Left renal cortex interstitium (tissue), 4 donors: ENCODE measurements at regions not wholly inside any gene's neighbourhood (a gene's known extent, or its start where the extent isn't known, plus 50 kb on each side); places are given as distances from the start of the nearest gene placed in this dataset.
A peak's percentile ranks its signal among the peaks of the same experiment; 100 is the strongest.
"Not testable (repeated sequence)": the region's sequence is repeated elsewhere in the genome, so short reads cannot be mapped to it uniquely, and the experiment has no call there.

ENCODE experiments used
- DNase-seq, 4 donors: peaks; one replicate each; pipeline ENCODE4 v3.0.0-alpha.2; 2013; ENCODE audit warnings: low read depth in 4 of 4, low spot score in 2 of 4, missing footprints in 1 of 4

DNA sequence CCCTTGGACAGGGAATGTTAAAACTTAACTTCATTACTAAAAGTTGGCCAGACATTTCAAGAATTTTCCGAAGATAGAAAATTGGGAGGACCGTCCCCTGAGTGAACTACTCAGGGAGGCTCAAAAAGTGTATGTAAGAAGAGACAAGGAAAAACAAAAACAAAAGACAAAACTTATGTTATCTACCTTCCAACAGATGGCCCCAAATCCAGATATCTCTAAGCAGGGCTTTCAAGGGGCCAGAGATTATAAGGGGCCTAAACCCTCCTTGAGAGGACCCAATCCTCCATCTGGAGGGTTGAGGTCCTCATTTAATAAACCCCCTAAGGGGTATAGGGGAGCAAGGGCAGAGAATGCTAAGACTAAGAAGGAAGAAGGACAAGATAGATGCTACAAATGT is 203.6 kb downstream of the SH2D4B start:
- no peak for DNase-seq

DNA sequence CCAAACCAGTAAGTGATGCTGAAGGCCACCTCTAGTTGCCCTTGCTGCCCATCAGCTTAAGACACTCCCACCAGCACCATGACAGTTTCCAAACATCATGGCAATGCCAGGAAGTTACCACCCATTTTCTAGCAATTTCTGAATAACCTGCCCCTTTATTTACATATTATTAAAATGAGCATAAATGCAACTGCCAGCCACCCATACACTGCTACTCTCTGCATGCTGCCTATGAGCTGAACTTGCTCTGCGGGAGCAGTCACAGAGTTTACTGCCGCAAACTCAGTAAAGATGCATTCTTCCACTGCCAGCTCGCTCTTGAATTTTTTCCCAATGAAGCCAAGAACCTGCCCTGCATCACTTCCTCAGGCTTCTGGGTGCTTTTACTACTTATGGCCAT is 212.6 kb downstream of the SH2D4B start:
- DNase-seq: no peak

DNA sequence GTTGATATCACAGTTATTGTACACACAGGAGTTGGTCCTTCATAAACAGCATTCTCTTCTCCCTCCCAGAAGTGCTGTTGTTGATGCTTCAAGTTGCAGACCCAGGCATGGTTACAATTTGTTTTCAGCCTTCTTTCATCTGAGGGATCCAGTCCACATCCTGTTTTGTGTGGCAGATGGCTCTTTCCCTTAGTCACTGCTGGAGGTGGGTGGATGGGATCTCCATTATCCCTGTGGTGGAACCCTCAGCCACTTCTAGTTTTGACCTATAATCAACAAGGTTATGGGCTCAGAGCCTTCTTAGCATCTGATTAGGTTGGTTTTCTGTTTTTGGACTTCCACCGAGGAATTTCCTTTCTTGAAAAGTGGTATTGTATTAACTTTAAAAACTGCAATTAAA is 214.2 kb downstream of the SH2D4B start:
- DNase-seq: no peak

DNA sequence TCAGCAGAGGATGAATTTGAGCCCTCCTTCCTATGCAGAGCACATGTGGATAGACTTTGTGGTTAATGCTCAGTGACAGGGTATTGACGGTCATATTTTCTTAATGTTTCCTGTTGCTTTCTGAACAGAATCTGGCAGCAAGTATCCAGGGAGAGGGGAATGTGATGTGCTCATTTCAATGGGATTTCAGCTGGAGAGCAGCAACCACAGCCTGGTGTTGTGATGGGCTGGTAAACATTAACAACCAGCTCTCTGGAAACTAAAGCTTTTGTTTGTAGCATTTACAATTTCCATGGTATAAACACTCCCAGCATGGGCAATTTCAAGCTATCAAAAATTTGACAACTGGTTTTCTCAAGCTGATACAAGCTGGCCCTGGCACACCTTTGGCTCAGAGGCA is 215.9 kb downstream of the SH2D4B start:
- no peak for DNase-seq

DNA sequence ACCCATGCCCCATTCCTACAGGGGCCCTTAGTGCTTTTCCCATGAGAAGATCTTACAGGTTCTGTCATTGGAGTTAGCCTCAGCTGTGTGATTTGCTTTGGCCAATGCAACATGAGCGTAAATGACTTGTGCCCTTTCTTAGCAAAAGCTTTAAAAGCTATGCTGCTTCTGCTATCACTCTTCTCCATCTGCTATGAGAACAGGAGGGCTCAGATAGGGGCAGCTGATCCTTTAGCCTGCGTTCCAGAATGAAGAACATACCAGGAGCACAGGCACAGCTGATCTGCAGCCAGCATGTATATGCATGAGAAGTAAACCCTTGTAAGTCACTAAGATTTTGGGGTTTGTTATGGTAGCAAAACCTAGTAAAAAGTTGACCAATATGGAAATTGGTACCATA is 218.2 kb downstream of the SH2D4B start:
- no peak for DNase-seq

DNA sequence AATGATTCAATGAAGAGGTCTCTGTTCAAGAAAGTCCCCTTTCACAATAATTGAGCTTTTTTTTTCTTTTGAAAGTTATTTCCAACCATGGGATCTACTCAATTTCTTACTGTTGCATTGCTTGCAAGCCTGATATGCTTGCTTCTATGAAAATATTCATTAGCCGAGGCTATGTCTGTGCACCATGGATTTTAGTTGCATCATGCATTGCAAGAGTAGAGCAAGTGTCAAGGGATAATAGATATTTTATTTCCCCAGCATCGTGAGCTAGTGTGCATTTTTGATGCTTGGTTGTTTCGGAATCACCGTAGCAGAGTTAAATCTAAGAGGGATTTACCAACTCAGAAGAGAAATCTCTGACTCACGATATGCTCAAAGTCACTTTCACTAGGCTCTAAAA is 222.0 kb downstream of the SH2D4B start:
- DNase-seq: no peak

DNA sequence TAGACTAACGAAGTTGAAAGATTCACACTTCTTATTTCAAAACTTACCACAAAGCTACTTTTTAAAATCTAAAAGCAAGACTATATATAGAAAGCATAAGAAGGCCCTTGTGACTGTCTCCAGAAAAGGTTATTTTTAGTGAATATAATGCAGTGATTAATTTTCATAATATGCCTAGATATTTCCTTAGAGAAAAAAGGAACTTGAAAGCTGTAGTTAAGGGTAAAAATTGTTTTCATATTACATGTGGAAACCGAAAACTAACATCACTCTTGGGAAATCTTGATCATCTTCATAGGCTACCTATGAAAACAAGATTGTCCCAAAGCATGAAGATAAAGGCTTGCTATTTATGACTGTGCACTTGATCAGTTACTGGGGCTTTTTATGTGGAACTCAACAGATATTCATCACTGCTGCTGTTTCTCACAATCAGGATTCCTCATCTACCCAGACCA is 223.2 kb downstream of the SH2D4B start:
- no peak for DNase-seq

DNA sequence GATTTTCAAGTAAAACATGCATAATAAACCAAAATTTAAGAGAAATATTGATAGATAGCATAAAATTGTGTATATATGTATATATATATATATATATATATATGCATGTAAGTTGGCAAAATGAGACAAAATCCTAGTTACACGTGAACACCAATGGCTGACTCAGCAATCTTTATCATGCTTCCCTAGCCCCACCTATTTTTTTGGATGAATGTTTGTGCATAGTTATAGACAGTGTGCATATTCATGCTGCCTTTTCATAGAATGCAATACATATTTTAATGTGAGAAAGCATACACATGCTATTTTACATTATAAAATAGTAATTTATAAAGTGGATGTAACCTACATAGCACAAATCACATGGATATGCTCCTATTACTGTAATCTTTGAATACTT is 230.3 kb downstream of the SH2D4B start:
- DNase-seq: no peak

DNA sequence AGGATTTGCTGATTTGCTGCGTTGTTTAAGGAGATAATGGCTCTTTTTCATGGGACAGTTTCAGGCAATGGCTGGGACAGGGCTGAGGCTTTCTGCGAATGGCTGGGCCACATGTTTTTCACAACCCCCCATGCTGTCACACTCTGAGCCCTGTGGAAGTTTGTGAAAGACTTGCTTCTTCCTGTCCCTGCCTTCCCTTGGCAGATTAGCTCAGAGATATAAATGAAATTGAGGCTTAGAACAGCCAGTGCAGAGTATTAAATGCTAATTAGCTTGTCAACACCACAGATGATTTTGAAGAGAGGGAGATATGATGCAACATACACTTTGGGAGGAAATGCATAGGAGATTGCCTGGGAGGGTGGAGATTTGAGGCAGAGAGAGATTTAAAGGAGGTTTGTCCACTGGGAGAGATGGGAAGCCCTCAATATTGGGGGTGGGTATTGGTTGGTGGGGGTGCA is 232.0 kb downstream of the SH2D4B start:
- DNase-seq: no peak

DNA sequence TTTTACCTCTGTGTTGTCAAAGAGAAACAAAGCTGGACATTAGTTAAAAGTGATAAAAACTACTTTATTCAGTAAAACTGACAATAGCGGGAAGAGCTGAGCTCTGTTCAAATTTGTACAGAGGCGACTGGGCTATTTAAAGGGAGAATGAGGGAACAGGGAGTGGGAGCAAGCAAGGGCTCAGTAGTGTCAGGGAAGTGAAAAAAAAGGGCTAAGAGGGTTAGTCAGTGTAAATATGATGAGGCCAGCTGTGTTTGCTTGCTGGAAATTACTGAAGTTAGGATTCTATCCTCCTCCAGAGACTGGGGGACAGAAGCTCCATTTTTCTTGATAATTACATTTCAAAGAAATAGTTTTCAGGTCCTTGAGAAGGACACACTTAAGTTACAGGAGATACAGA is 232.5 kb downstream of the SH2D4B start:
- DNase-seq: no peak

DNA sequence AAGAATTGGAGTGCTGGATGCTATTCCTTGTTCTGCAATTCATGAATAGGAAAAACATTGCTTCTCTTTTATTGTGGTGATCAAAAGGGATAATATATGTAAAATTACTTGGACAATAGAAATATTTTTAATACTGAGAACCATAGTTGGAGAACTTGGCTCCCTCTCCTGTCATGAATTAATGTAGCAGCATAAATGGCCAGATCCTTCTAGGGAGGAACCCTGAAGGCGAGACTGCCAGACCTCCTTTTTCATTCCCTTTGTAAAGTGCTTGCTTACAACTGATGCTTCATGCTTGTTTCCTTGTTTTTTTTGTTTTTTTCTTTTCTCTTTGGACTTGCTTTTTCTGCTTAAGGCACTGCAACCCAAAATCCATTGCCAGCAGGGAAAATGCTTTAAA is 233.6 kb downstream of the SH2D4B start:
- peak in 1 of 4 donors; percentile 2 for DNase-seq

DNA sequence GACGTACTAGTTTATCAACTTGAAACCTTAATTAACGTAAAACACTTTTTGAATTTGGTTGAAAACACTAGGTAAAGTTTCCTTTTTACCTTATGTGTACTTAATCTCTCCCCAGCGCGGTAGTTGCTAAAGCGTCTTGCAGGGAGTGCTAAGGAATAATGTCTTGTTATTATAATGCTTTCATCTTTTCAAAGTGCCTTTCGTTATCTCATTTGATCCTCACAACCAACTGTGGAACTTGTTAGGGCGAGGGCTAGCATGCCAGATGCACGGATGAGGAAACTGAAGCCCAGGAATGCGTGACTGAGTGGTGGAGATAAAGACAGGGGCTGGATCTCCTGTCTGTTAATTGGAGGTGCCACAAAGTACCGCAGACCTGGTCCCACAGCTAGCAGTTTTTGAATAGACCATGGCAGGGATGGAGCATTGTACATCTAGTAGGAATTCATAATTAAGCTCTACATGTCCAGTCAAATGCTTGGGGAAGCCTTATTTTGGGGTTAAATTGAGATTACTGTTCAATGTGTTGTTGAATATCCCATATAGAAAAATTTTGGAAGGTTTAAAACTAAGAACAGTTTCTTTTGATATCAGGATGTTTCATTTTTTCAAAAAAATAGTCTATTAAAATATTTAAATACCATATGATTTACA is 234.3 kb downstream of the SH2D4B start:
- DNase-seq: no peak

DNA sequence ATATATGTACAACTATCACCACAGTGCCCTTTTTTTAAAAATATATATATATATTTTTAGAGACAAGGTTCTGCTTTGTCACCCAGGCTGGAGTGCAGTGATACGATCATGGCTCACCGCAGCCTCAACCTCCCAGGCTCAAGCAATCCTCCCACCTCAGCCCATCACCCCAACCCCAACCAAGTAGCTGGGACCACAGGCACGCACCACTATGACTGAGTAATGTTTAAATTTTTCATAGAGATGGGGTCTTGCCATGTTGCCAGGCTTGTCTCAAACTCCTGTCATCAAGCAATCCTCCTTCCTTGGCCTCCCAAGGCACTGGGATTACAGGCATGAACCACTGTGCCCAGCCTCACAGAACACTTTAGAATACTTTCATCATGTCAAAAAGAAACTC is 234.9 kb downstream of the SH2D4B start:
- DNase-seq: no peak

DNA sequence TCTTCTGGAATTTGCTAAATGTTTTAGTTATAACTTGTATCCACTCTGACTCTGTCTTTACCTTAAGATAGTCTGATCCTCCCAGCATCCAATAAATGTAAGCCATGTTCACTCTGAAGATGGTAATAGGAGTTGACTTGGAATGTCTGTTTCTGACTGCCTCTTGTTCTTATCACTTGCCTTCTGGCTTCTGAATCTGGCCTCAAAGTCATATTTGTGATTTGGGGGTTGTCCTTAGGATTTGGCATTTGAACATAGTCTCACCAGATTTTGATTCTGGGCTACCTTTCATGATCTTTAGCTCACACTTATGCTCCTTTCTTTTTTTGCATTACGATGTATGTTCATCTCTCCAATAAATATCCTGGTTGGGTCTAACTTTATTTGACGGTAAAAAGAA is 247.0 kb downstream of the SH2D4B start:
- no peak for DNase-seq

DNA sequence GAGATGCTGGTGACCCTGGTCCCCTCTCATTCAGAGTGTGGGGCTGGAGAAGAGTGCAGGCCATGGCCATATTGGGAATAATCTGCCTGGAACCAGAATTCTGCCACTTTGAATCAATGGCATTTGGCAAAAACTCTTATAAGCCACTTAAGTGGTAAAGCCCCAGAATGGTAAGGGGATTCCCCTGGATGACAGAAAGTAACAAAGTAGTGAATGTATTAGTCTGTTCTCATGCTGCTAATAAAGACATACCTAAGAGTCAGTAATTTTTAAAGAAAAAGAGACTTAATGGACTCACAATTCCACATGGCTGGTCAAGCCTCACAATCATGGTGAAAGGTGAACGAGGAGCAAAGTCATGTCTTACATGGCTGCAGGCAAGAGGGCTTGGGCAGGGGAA is 248.6 kb downstream of the SH2D4B start:
- no peak for DNase-seq

DNA sequence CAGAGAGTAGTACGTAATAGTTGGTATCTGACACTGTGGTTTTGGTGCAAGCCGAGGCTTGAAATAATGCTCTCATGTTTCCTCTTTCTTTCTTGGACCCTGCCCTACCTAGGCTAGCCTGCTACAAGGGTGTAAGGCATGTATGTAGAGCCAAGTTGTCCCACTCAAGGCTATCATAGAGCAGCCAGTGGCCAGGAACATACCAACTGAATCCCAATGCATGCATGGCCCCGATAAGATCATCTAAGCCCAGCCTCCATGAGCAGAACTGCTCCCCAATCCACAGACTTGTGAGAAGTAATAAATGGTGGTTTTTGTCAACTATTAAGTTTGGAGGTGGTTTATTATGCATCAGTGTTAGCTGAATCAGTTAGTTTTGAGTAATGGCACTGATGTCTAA is 250.2 kb downstream of the SH2D4B start:
- no peak for DNase-seq

DNA sequence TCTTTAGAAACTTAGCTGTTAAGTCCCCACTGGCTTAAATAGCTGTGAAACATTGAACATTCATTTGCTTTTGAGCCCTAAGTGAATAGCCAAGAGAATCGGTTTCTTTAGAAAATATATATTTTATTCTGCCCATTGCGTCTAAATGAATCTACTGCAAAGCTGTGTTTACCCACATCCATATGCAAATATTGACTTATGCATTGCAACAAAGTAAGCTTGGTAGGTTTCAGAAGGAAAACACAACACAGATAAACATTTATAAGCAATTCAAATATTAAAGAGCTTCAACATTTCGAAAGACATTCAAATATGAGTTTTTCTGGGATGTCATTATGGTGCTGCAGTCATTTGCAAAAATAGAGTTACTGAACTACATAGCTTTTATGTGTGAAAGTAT is 257.3 kb downstream of the SH2D4B start:
- DNase-seq: no peak

DNA sequence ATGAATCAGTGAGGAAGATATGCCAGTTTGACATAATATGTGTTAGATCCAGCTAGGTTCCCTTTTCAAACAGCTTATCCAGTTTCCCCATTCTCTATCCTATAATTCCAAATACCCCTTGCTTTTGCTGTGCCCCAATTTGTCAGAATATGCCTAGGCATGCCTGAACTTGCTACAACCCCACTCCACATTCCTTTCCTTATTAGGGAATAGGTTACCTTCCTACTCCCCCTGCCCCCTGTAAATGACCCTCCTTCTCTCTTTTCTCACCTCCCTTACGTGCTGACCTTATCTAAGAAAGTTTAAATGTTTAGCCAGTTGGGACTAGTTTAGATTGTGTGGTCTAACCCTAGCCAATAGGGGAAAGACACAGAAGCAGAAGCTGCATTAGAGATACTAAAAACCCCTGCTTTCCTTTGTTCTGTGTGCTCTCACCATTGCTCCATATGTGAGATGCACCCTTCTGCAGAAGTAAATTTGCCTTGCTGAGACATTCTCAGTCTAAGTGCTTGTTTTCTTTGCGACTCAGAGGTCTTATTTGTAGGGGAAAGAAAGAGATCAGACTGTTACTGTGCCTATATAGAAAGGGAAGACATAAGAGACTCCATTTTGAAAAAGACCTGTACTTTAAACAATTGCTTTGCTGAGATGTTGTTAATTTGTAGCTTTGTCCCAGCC is 267.8 kb downstream of the SH2D4B start:
- DNase-seq: no peak

DNA sequence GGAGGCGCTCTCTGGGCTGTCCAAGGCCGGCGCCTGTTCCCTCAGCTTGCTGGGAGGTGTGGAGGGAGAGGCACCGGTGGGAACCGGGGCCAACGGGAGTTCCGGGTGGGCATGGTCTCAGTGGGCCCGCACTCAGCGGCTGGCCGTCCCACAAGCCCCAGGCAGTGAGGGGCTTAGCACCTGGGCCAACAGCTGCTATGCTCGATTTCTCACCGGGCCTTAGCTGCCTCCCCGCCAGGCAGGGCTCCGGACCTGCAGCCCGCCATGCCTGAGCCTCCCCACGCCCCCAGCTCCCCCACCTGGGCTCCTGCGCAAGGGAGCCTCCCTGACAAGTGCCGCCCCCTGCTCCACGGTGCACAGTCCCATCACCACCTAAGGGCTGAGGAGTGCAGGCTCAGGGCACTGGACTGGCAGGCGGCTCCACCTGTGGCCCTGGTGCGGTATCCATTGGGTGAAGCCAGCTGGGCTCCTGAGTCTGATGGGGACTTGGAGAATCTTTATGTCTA is 276.5 kb downstream of the SH2D4B start:
- DNase-seq: no peak

DNA sequence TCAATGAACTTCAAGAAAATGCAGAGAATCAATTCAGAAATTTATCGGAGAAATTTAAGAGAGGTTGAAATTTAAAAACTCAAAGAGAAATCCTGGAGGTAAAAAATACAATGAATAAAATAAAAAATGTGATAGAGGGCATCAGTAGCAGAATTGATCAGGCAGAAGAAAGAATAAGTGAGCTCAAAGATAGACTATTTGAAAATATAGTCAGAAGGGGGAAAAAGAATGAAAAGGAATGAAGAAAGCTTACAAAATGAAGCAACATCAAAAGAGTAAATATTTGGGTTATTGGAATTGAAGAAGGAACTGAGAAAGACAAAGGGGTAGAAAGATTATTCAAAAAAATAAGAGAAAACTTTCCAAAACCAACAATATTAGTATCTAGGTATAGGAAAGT is 291.4 kb downstream of the SH2D4B start:
- no peak for DNase-seq

DNA sequence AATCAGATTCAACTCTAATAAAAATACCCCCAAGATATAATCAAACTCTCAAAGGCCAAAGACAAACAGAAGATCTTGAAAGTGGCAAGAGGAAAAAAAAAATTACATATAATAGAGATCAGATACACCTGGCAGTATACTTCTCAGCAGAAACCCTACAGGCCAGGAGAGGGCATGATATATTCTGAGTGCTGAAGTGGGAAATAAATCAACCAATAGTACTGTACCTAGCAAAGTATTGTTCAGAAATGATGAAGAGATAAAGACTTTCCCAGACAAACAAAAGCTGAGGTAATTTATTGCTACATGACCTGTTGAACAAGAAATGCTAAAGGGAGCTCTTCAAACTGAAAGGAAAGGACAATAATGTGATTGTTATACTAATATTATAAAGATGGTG is 291.9 kb downstream of the SH2D4B start:
- no peak for DNase-seq

DNA sequence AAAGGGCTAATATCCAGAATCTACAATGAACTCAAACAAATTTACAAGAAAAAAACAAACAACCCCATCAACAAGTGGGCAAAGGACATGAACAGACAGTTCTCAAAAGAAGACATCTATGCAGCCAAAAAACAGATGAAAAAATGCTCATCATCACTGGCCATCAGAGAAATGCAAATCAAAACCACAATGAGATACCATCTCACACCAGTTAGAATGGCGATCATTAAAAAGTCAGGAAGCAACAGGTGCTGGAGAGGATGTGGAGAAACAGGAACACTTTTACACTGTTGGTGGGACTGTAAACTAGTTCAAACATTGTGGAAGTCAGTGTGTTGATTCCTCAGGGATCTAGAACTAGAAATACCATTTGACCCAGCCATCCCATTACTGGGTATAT is 295.0 kb downstream of the SH2D4B start:
- not testable (repeated sequence) for DNase-seq
